Mucosa of rectum (tissue), 2 donors: ENCODE measurements at regions not wholly inside any gene's neighbourhood (a gene's known extent, or its start where the extent isn't known, plus 50 kb on each side); places are given as distances from the start of the nearest gene placed in this dataset.
"Not testable (repeated sequence)": the region's sequence is repeated elsewhere in the genome, so short reads cannot be mapped to it uniquely, and the experiment has no call there.

Source experiments
- H3K27ac ChIP-seq, 2 donors: one replicate each; pipeline ENCODE4 v1.7.0; 2013; ENCODE audit warnings: inconsistent platforms in 2 of 2, low read depth in 2 of 2, low read length in 2 of 2
- H3K27me3 ChIP-seq, 2 donors: one replicate each; pipeline ENCODE4 v1.7.0; 2013; ENCODE audit warnings: low read length in 2 of 2; ENCODE audit not compliant: control insufficient read depth in 2 of 2, insufficient read depth in 2 of 2
- H3K36me3 ChIP-seq, 2 donors: one replicate each; pipeline ENCODE4 v1.7.0; 2013; ENCODE audit warnings: low read length in 2 of 2; ENCODE audit not compliant: control insufficient read depth in 2 of 2, insufficient read depth in 2 of 2
- H3K4me1 ChIP-seq, 2 donors: one replicate each; pipeline ENCODE4 v1.7.0; 2013; ENCODE audit warnings: low read length in 2 of 2, mild to moderate bottlenecking in 1 of 2; ENCODE audit not compliant: control insufficient read depth in 2 of 2, insufficient read depth in 2 of 2
- H3K4me3 ChIP-seq, 2 donors: one replicate each; pipeline ENCODE4 v1.7.0; 2013; ENCODE audit warnings: low read length in 2 of 2
- H3K9ac ChIP-seq, 2 donors: one replicate each; pipeline ENCODE4 v1.7.0; 2013; ENCODE audit warnings: low read length in 2 of 2, low read depth in 1 of 2, mild to moderate bottlenecking in 1 of 2
- H3K9me3 ChIP-seq, 2 donors: one replicate each; pipeline ENCODE4 v1.7.0; 2013; ENCODE audit warnings: low read length in 2 of 2; ENCODE audit not compliant: control insufficient read depth in 2 of 2
- donor health status: healthy.
- donor health status: Normal muscosa, but diverticular disease.

DNA sequence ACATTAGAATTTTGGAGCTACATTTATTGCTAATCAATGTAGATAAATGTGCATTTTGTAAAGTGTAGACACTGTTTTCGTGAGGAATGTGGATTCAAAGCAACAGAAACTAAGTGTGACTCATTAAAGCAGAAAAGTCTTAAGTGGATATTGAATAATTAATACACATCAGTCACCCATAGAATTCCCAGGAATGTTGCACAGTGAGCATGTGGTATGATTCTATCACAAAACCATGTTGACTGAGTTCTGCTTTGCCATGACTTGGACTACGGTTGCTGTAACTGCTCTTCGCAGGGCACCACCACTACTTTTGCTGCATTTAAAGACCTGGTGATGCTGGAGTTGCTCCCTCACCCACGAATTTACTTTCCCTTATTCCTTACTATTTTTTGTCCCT lies 471.8 kb downstream of the KCNT2 start:
- Histone ChIP-seq H3K9me3 (no peaks in the 10 kb centered on the region), H3K27ac (no peak overlapping the region), H3K9ac (no peak overlapping the region), H3K4me3 (no peak overlapping the region), H3K36me3 (no peaks in the 10 kb centered on the region), H3K27me3 (no peaks in the 10 kb centered on the region), H3K4me1 (no peaks in the 10 kb centered on the region)

GRCh38 chr1:196131691-196132090 lies 476.5 kb downstream of the KCNT2 start:
- Histone ChIP-seq H3K4me3 (no peak overlapping the region), H3K27ac (no peak overlapping the region), H3K9ac (no peak overlapping the region), H3K4me1 (no peaks in the 10 kb centered on the region), H3K27me3 (no peaks in the 10 kb centered on the region), H3K9me3 (no peaks in the 10 kb centered on the region), H3K36me3 (no peaks in the 10 kb centered on the region)

DNA sequence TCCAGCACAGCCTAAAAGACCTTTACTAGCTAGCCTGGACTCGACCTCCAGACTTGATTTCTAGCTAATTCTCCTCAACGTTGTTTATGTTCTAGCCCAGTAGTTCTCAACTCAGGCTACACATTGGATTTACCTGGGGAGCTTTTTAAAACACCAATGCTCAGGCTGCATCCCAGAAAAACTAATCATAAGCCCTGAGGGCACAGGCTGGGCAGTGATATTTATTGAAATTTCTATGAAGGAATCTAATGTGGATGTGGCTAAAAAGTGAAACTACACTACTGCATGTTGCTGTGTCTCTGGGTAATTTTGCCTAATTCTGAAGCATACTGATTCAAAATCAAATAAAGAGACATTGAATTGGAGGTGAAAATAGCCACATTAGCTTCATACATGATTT lies 479.4 kb downstream of the KCNT2 start:
- no peaks in the 10 kb centered on the region for H3K27me3 ChIP-seq
- H3K4me1 ChIP-seq, result no peaks in the 10 kb centered on the region
- H3K27ac ChIP-seq, result no peak overlapping the region
- no peak overlapping the region for H3K9ac ChIP-seq
- no peak overlapping the region for H3K4me3 ChIP-seq
- H3K36me3 ChIP-seq, result no peaks in the 10 kb centered on the region
- H3K9me3 ChIP-seq, result no peaks in the 10 kb centered on the region

DNA sequence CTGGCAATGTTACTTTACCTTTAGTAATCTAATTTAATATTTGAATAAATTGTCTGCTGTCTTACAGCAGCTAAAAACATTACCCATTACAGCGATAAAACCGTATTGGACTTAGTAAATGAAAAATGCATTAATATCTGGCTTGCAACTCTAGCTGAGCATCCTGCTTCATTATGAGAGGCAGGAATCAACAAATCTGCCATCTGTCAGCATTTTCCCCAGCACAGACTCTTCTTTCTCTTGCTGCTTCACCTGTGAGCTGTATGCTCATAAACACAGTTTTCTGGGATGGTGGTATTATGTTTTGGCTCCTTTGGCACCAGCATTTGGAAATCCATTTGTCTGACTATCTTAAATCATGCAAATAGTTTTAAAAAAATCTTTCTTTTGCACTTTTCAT lies 487.1 kb downstream of the KCNT2 start:
- no peaks in the 10 kb centered on the region for H3K27me3 ChIP-seq
- no peaks in the 10 kb centered on the region for H3K36me3 ChIP-seq
- no peak overlapping the region for H3K9ac ChIP-seq
- no peak overlapping the region for H3K4me3 ChIP-seq
- H3K4me1 ChIP-seq, result no peaks in the 10 kb centered on the region
- H3K27ac ChIP-seq, result no peak overlapping the region
- no peaks in the 10 kb centered on the region for H3K9me3 ChIP-seq

- Histone ChIP-seq H3K27me3 (no peaks in the 10 kb centered on the region), H3K36me3 (no peaks in the 10 kb centered on the region), H3K27ac (no peak overlapping the region), H3K9ac (no peak overlapping the region), H3K4me1 (no peaks in the 10 kb centered on the region), H3K9me3 (no peaks in the 10 kb centered on the region), H3K4me3 (no peak overlapping the region)
Measured at GRCh38 chr1:196115646-196116045, 492.6 kb downstream of the KCNT2 start.

DNA sequence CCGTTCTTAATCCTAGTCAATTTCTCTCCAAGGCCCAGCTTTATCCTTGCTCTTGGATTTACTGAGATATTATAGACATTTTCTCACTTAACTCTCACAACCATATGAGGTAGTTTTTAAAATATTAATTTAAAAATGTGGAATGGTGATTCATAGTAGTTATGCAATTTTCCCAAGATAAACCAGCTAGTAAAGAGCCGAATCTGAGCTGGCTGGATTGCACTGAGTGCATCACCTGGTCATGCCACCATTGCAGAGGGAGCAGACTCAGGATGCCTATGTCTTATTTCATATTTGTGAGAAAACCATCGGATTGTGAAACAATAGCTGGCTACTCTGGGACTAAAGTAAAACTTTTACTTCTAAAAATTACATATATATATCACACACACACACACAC lies 494.0 kb downstream of the KCNT2 start:
- Histone ChIP-seq H3K27ac (no peak overlapping the region), H3K4me1 (no peaks in the 10 kb centered on the region), H3K27me3 (no peaks in the 10 kb centered on the region)

GRCh38 chr1:196108990-196109389 lies 499.2 kb downstream of the KCNT2 start:
- not testable (repeated sequence) for H3K36me3 ChIP-seq, H3K4me1 ChIP-seq, H3K9ac ChIP-seq, H3K9me3 ChIP-seq, H3K27ac ChIP-seq, H3K4me3 ChIP-seq, H3K27me3 ChIP-seq

More for the DNA sequence above, 494.0 kb downstream of the KCNT2 start:
- Histone ChIP-seq H3K36me3 (no peaks in the 10 kb centered on the region), H3K9me3 (no peaks in the 10 kb centered on the region), H3K4me3 (no peak overlapping the region), H3K9ac (no peak overlapping the region)

DNA sequence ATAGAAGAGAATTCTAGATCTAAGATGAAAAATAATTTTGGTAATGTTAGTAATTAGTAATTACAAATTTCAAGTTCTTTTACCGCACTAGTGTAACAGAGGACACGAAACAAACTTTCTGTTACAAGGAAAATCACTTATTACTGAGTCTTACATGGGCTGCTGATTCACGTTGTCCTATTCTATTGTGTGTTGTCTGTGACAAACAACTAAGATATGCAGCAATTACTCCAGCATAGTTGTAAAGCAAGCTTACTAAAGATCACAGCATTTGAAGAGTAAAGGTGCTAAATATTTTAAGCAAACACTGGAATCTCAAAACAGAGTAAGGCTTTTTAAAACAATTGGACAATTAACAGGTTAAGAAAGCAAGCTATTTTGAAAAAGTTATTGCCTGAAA lies 502.3 kb downstream of the KCNT2 start:
- Histone ChIP-seq H3K36me3 (no peaks in the 10 kb centered on the region), H3K9ac (no peak overlapping the region), H3K27ac (no peak overlapping the region), H3K9me3 (no peaks in the 10 kb centered on the region), H3K4me1 (no peaks in the 10 kb centered on the region), H3K4me3 (no peak overlapping the region), H3K27me3 (no peaks in the 10 kb centered on the region)

GRCh38 chr1:196102826-196103225 lies 505.4 kb downstream of the KCNT2 start:
- Histone ChIP-seq H3K36me3 (no peaks in the 10 kb centered on the region), H3K9ac (no peak overlapping the region), H3K4me3 (no peak overlapping the region), H3K27ac (no peak overlapping the region), H3K9me3 (no peaks in the 10 kb centered on the region), H3K27me3 (no peaks in the 10 kb centered on the region), H3K4me1 (no peaks in the 10 kb centered on the region)

DNA sequence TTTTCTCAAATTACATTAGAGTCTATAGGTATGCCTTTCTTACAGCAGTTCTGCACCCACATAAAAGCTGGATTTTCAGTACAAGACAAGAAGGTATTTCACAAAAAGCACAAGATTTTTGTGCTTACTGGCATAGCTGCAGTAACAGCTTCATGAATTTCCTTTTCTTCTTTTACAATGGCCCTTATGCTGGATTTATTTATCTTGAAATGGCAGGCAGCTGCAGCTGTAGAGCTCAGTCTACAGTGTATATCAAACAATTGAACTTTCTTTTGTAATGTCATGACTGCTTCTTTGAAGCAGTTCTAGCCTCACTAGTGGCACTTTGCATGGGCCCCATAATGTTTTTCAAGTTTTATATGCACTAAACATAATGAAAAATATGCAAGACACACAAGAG lies 510.2 kb downstream of the KCNT2 start:
- no peak overlapping the region for H3K27ac ChIP-seq
- no peak overlapping the region for H3K4me3 ChIP-seq
- no peaks in the 10 kb centered on the region for H3K9me3 ChIP-seq
- H3K27me3 ChIP-seq, result no peaks in the 10 kb centered on the region
- H3K9ac ChIP-seq, result no peak overlapping the region
- H3K4me1 ChIP-seq, result no peaks in the 10 kb centered on the region
- no peaks in the 10 kb centered on the region for H3K36me3 ChIP-seq

DNA sequence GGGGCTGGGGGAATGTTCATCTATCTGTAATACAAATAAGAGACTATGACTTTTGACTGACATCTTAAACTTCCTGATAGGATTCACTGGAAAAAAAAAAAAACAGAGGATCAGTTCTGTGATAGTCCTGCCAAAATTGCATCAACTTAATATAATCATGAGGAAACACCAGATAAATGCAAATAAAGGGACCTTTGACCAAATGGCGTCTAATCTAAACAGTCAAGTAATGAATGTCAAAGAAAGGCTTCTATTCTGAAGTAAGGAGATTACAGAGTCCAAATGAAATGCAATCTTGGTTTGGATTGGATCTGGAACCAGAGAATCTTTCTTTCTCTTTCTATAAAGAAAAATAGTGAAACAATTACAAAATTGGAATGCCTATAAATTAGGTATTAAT lies 513.4 kb downstream of the KCNT2 start:
- Histone ChIP-seq H3K27ac (no peak overlapping the region), H3K4me1 (no peaks in the 10 kb centered on the region), H3K36me3 (no peaks in the 10 kb centered on the region), H3K9ac (no peak overlapping the region), H3K27me3 (no peaks in the 10 kb centered on the region), H3K4me3 (no peak overlapping the region), H3K9me3 (no peaks in the 10 kb centered on the region)
